Erythroblast (primary cell): ENCODE measurements at regions not wholly inside any gene's neighbourhood (a gene's known extent, or its start where the extent isn't known, plus 50 kb on each side); places are given as distances from the start of the nearest gene placed in this dataset.

Experiments used
- GATA1 ChIP-seq: IDR thresholded peaks from 2 replicates; pipeline ENCODE4 v1.6.1; 2011; ENCODE audit warnings: low read depth, mild to moderate bottlenecking, control low read depth, low read length, moderate library complexity
- POLR2A ChIP-seq: IDR thresholded peaks from 2 replicates; pipeline ENCODE4 v1.6.1; 2011; ENCODE audit warnings: mild to moderate bottlenecking, low read length

- TF ChIP-seq POLR2A: no peak
- no peak for TF ChIP-seq GATA1
These were observed 68.0 kb upstream of the SGCD start for GRCh38 chr5:156258934-156259333.
